H1 (cell line): ENCODE measurements at regions not wholly inside any gene's neighbourhood (a gene's known extent, or its start where the extent isn't known, plus 50 kb on each side); places are given as distances from the start of the nearest gene placed in this dataset.

Experiments
- MAX ChIP-seq: IDR thresholded peaks from 2 replicates; pipeline ENCODE4 v1.6.1; 2012; ENCODE audit warnings: inconsistent platforms
- RXRA ChIP-seq: IDR thresholded peaks from 2 replicates; pipeline ENCODE4 v1.6.1; 2011; ENCODE audit warnings: low read depth, mild to moderate bottlenecking, low read length, moderate library complexity; ENCODE audit not compliant: insufficient read depth
- SIN3A ChIP-seq, 2 experiments: IDR thresholded peaks in 1 of 2; conservative IDR thresholded peaks in 1 of 2; 2 replicates each; pipeline ENCODE4 v1.6.1; 2011 to 2012; ENCODE audit warnings: low read length in 2 of 2, improper control_type of control experiment in 1 of 2, low read depth in 1 of 2, mild to moderate bottlenecking in 1 of 2

- TF ChIP-seq MAX: no peak
- TF ChIP-seq SIN3A (conservative IDR thresholded peaks at IDR 0.05 in 1 of 2, IDR thresholded peaks at IDR 0.05 in 1 of 2; ENCODE audit: low read depth in 1 of 2, low read length in 2 of 2): no peak
- no peak for TF ChIP-seq RXRA
Measured at GRCh38 chr13:52899206-52899605, 50.8 kb upstream of the PCDH8 start.
